GM18507 (cell line): ENCODE measurements at regions not wholly inside any gene's neighbourhood (a gene's known extent, or its start where the extent isn't known, plus 50 kb on each side); places are given as distances from the start of the nearest gene placed in this dataset.

Source experiments
- DNase-seq: peaks from one replicate; pipeline ENCODE4 v3.0.0; 2011; ENCODE audit warnings: low read depth; ENCODE audit not compliant: insufficient read length; ENCODE audit errors: extremely low spot score
- FAIRE-seq: peaks from 2 replicates; lab custom pipeline; 2011; peaks lifted over from hg19 to GRCh38; lab: Jason Lieb, UNC

DNA sequence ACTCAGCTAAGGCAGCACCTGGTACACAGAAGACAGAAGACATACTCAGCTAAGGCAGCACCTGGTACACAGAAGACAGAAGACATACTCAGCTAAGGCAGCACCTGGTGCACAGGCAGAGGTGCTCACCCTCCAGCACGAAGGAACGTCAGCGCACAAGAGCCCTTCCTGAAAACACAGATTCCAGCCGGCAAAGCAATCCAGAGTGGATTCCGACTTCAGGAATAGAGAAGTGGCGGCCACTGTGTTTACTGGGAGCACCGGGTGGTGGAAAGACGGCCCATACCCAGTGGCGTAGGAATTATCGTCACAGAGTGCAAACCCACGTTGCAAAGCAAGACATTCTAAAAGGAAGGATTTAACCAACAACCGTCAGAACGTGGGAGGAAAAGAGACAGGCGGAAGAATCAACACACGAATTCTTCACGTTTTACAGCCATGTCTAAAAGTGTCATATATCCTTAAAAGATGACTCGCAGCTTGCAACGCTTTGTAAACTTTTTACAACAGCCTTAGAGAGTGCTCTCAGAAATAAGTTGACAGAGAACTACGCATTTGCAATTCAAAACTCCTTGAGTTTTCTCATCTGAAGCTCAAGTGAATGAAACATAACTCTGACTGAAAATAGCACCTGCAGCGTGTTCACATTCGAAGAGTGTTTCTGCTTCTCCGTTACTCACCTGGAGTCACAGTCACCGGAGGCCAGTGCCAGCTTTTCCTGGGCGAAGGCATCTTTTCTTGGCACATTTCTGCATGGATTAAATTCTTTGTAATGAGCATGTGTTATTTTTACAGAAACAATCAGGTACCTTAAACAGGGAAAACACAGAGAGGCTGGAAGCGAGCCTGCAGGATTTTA is 55.8 kb upstream of the GALNT9 start:
- FAIRE-seq (no peak), DNase-seq (no peak)

- FAIRE-seq (no peak), DNase-seq (no peak)
These were observed 51.3 kb upstream of the GALNT9 start for GRCh38 chr12:132380641-132381040.

GRCh38 chr12:132379996-132380395 is 50.6 kb upstream of the GALNT9 start:
- FAIRE-seq (no peak), DNase-seq (no peak)

DNA sequence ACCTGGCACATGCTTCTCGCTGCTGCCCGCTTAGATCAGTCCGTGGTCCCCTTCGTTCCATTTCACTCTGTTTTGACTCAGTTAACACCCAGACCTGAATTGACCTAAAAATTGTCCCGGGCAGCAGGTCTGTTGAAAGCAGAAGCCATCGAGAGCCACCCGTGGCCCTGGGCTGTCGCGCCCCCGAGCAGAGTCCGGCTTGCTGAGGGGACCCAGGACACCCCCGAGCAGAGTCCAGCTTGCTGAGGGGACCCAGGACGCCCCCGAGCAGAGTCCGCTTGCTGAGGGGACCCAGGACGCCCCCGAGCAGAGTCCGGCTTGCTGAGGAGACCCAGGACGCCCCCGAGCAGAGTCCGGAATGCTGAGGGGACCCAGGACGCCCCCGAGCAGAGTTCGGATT is 50.2 kb upstream of the GALNT9 start:
- DNase-seq (no peak), FAIRE-seq (no peak)
